Mammary epithelial cell (primary cell): ENCODE measurements at regions not wholly inside any gene's neighbourhood (a gene's known extent, or its start where the extent isn't known, plus 50 kb on each side); places are given as distances from the start of the nearest gene placed in this dataset.

ENCODE experiments used
- EZH2 ChIP-seq: IDR thresholded peaks from 2 replicates; pipeline ENCODE4 v1.6.1; 2012; ENCODE audit warnings: low read length, inconsistent platforms, borderline replicate concordance
- TF ChIP-seq, protein P1 (sequence below), 2 donors: IDR thresholded peaks in 1 of 2; conservative IDR thresholded peaks in 1 of 2; 2 replicates each; pipeline ENCODE4 v1.5.1; 2011 to 2012; ENCODE audit warnings: inconsistent platforms in 2 of 2, low read length in 2 of 2, mild to moderate bottlenecking in 2 of 2, control low read depth in 1 of 2, low read depth in 1 of 2; ENCODE audit not compliant: insufficient read depth in 1 of 2; ENCODE audit errors: extremely low read depth in 1 of 2

DNA sequence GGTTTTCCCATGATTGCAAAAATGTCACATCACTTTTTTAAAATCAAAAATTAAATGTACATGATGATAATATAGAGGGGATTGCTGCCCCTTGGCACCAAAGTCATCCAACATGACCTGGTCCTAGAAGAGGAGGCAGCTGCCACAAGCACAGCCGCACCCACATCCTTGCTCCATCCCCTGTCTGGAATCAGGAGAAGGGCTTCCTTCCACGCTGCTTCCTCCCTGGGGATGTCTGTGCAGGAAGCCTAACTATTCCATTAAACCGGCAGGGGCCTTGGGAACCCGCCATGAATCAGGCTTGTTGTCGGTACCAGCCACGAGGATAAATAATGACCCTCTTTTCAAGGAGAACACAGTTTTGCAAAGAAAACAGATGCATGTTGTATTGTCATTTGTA lies 68.7 kb upstream of the AJAP1 start:
- TF ChIP-seq, protein P1, sequence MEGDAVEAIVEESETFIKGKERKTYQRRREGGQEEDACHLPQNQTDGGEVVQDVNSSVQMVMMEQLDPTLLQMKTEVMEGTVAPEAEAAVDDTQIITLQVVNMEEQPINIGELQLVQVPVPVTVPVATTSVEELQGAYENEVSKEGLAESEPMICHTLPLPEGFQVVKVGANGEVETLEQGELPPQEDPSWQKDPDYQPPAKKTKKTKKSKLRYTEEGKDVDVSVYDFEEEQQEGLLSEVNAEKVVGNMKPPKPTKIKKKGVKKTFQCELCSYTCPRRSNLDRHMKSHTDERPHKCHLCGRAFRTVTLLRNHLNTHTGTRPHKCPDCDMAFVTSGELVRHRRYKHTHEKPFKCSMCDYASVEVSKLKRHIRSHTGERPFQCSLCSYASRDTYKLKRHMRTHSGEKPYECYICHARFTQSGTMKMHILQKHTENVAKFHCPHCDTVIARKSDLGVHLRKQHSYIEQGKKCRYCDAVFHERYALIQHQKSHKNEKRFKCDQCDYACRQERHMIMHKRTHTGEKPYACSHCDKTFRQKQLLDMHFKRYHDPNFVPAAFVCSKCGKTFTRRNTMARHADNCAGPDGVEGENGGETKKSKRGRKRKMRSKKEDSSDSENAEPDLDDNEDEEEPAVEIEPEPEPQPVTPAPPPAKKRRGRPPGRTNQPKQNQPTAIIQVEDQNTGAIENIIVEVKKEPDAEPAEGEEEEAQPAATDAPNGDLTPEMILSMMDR (conservative IDR thresholded peaks at IDR 0.05 in 1 of 2, IDR thresholded peaks at IDR 0.05 in 1 of 2; ENCODE audit: extremely low read depth in 1 of 2, insufficient read depth in 1 of 2, low read depth in 1 of 2, low read length in 2 of 2), result no peak
- TF ChIP-seq EZH2, result no peak
